Loucy (cell line): ENCODE measurements at regions not wholly inside any gene's neighbourhood (a gene's known extent, or its start where the extent isn't known, plus 50 kb on each side); places are given as distances from the start of the nearest gene placed in this dataset.
"Not testable (repeated sequence)": the region's sequence is repeated elsewhere in the genome, so short reads cannot be mapped to it uniquely, and the experiment has no call there.

Experiments
- H2AFZ ChIP-seq: fragments of 200-600 bp; sonication (generic); 2 replicates; pipeline ENCODE4 v1.6.0; 2016; ENCODE audit warnings: antibody characterized with exemption, mild to moderate bottlenecking, low read length, moderate library complexity
- H3F3A ChIP-seq: fragments of 200-600 bp; 2 replicates; pipeline ENCODE4 v1.6.0; 2016; ENCODE audit warnings: antibody characterized with exemption, low read depth, mild to moderate bottlenecking
- H3K27me3 ChIP-seq: fragments of 200-600 bp; sonication (generic); 2 replicates; pipeline ENCODE4 v1.6.1; 2014; ENCODE audit warnings: low read length, mild to moderate bottlenecking; ENCODE audit not compliant: insufficient read depth, poor library complexity, severe bottlenecking
- H3K36me3 ChIP-seq: fragments of 200-600 bp; sonication (generic); 2 replicates; pipeline ENCODE4 v1.6.1; 2016; ENCODE audit warnings: low read length; ENCODE audit not compliant: insufficient read depth
- H3K4me1 ChIP-seq: fragments of 200-600 bp; sonication (generic); 2 replicates; pipeline ENCODE4 v1.5.1; 2014; ENCODE audit warnings: low read length, mild to moderate bottlenecking; ENCODE audit not compliant: insufficient read depth, poor library complexity, severe bottlenecking
- H3K4me2 ChIP-seq: fragments of 200-600 bp; sonication (generic); 2 replicates; pipeline ENCODE4 v1.6.0; 2014; ENCODE audit warnings: antibody characterized with exemption, low read length, low read depth, mild to moderate bottlenecking; ENCODE audit not compliant: poor library complexity, severe bottlenecking
- H3K4me3 ChIP-seq: fragments of 200-600 bp; sonication (generic); 2 replicates; pipeline ENCODE4 v1.5.1; 2014; ENCODE audit warnings: low read length, mild to moderate bottlenecking, mixed read lengths; ENCODE audit not compliant: poor library complexity, severe bottlenecking
- H3K79me2 ChIP-seq: fragments of 200-600 bp; sonication (generic); 2 replicates; pipeline ENCODE4 v1.6.1; 2014; ENCODE audit warnings: low read length; ENCODE audit not compliant: insufficient read depth
- H3K9ac ChIP-seq: fragments of 200-600 bp; sonication (generic); 2 replicates; pipeline ENCODE4 v1.6.0; 2014; ENCODE audit warnings: mild to moderate bottlenecking, low read depth, low read length, moderate library complexity; ENCODE audit not compliant: poor library complexity, severe bottlenecking
- H3K9me2 ChIP-seq: fragments of 200-600 bp; sonication (generic); replicated peaks from 2 replicates; pipeline ENCODE4 v1.6.1; 2016; ENCODE audit warnings: low read depth, low read length, mixed read lengths
- H3K9me3 ChIP-seq: fragments of 200-600 bp; sonication (generic); 2 replicates; pipeline ENCODE4 v1.6.1; 2014; ENCODE audit warnings: mild to moderate bottlenecking, antibody characterized with exemption, low read length, low read depth; ENCODE audit not compliant: insufficient read depth
- H4K20me1 ChIP-seq: fragments of 200-600 bp; sonication (generic); 2 replicates; pipeline ENCODE4 v1.6.0; 2014; ENCODE audit warnings: antibody characterized with exemption, low read length, mild to moderate bottlenecking; ENCODE audit not compliant: insufficient read depth, poor library complexity, severe bottlenecking

DNA sequence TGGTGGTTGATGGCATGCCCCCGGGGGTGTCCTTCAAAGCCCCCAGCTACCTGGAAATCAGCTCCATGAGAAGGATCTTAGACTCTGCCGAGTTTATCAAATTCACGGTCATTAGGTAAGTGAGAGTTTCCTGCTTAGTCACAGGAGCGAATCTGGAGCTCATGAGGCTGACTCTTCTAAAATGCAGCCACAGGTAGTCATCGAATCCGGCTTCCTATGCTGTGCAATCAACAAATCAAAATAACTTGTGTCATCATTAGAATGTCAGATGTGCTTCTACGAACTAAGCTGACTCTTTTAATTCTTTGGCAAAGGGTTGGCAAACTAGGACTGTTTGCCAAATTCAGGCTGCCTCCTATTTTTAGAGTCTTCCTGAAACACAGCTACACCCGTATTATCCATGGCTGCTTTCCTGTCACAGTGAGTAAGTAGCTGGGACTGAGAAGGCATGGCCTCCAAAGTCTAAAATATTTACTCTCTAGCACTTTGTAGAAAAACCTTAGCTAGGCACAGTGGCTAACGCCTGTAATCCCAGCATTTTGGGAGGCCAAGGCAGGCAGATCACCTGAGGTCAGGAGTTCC lies 108.0 kb downstream of the NSUN5 start:
- H3K4me3 ChIP-seq, H3K9me2 ChIP-seq, H3K4me1 ChIP-seq, H3K79me2 ChIP-seq, H3F3A ChIP-seq, H3K36me3 ChIP-seq, H4K20me1 ChIP-seq, H2AFZ ChIP-seq, H3K9ac ChIP-seq, H3K4me2 ChIP-seq, H3K9me3 ChIP-seq, H3K27me3 ChIP-seq: not testable (repeated sequence)

DNA sequence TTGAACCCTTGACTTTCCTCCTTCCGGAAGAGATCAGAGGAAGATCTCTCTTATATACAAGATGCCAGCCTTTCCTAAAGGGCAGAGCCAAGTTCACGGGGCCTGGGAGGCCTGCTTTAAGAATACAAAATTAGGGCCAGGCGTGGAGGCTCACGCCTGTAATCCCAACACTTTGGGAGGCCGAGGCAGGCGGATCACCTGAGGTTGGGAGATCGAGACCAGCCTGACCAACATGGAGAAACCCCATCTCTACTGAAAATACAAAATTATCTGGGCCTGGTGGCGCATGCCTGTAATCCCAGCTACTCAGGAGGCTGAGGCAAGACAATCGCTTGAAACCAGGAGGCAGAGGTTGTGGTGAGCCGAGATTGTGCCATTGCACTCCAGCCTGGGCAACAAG lies 108.2 kb upstream of the SPDYE9 start:
- not testable (repeated sequence) for H3K4me2 ChIP-seq, H3K9me2 ChIP-seq, H4K20me1 ChIP-seq, H3K4me1 ChIP-seq, H3K36me3 ChIP-seq, H3K4me3 ChIP-seq, H3K9me3 ChIP-seq, H2AFZ ChIP-seq, H3K9ac ChIP-seq, H3K27me3 ChIP-seq, H3K79me2 ChIP-seq, H3F3A ChIP-seq

DNA sequence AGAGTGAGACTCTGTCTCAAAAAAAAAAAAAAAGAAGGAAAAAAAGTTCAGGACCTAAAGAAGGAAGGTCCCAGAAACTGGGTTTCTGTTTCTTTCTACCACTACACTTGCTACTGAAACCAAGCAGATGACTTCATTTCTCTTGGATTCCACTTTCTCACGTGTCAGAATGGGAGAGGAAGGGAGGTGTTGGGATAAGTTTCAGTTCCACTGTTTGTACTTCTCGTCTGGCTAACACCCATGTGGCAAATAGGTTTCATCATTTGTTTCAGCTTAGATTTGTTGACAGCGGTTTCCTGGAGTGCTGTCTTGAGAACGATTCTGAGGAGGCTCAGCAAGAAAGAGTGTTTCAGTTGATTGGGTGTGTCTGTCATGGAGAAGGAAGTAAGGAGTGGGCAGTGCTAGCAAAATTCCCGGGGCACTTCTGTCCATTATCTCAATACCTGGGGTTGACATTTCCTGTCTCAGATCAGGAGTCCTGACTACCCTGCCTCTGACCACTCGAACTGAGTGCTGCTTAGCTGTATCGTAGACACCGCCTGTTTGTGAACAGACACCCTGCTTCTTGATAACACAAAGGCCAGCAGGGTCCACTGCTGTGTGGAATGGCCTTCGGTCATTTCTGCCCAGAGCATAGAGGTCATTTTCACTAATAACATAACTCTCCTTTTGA lies 104.8 kb upstream of the SPDYE9 start:
- not testable (repeated sequence) for H3K36me3 ChIP-seq, H3K27me3 ChIP-seq, H4K20me1 ChIP-seq, H2AFZ ChIP-seq, H3K9me2 ChIP-seq, H3K4me3 ChIP-seq, H3K4me2 ChIP-seq, H3K4me1 ChIP-seq, H3K9ac ChIP-seq, H3K9me3 ChIP-seq, H3K79me2 ChIP-seq, H3F3A ChIP-seq

DNA sequence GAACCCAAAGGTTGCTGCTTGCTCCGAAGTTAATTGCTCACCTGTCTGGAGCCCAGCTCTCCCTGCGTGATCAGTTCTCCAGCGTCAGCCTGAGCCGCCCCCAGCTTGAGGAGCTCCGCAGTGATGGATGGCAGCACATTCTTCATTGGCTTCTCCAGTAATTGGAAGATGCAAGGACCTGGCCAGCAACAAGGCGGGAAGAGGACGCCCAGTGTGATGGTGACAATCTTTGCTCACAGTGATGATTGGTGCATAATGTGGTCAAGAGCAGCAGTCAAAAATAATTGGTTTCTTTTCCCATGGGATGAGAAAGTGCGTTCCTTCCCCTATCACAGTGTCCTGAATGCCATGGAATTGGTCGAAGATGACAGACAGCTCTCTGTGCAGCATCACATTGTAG lies 102.4 kb upstream of the SPDYE9 start:
- H4K20me1 ChIP-seq, H3K4me1 ChIP-seq, H2AFZ ChIP-seq, H3F3A ChIP-seq, H3K36me3 ChIP-seq, H3K9me2 ChIP-seq, H3K27me3 ChIP-seq, H3K79me2 ChIP-seq, H3K9me3 ChIP-seq, H3K9ac ChIP-seq, H3K4me3 ChIP-seq, H3K4me2 ChIP-seq: not testable (repeated sequence)

DNA sequence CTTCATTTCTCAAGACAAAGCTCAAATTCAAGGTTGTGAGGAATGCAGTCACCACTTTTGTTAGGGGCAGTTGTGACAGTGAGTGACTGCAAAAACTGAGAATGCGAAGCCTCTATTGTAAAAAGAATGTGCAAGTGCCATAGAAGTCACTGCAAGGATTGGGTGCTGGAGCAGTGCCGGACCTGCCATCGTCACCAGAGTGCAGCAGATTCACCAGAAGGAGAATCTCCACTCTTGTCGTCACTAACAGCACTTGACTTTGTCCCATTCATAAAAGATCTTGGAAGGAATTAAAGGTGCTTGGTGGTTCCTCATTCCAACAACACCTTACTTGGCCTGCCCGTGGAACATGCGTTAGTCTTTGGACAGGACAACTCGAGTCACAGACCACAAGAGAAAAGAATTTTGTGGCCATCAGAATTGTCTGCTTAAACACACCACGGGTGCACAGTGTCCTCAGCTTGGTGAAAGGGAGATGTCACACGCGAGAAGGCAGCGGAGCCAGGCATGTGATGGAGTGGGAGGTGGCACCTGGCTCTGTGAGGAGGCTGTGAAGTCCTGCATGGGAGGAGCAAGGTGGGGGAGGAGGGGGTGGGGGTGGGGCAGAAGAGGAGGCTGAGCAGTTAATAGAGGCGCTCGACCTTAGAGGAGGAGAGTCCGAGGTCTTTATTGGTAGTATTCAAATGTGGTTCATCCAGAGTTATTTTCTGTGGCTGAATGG lies 100.9 kb upstream of the SPDYE9 start:
- not testable (repeated sequence) for H2AFZ ChIP-seq, H3K4me2 ChIP-seq, H3K27me3 ChIP-seq, H4K20me1 ChIP-seq, H3K4me1 ChIP-seq, H3K79me2 ChIP-seq, H3K9me3 ChIP-seq, H3K9me2 ChIP-seq, H3K36me3 ChIP-seq, H3K4me3 ChIP-seq, H3F3A ChIP-seq, H3K9ac ChIP-seq

DNA sequence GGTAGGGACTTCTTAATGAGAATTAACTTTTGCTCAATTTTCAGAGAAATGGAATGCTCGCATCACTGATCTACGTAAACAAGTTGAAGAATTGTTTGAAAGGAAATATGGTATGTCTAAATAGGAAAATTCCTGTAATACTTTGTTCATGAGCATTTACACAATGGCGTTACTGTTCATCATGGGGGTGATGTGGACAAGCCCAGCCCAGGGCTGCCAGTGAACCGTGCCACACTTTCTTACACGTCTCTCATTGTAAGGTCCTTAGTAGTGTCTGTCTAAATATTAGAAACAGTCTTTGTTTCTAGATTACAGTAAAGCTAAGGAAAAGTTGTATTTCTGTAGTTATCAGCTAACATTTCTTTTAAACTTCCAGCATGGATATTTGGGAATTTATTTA lies 91.0 kb upstream of the SPDYE9 start:
- not testable (repeated sequence) for H3K27me3 ChIP-seq, H2AFZ ChIP-seq, H3K4me2 ChIP-seq, H3K36me3 ChIP-seq, H3F3A ChIP-seq, H3K4me3 ChIP-seq, H3K79me2 ChIP-seq, H3K4me1 ChIP-seq, H3K9ac ChIP-seq, H3K9me3 ChIP-seq, H4K20me1 ChIP-seq, H3K9me2 ChIP-seq

DNA sequence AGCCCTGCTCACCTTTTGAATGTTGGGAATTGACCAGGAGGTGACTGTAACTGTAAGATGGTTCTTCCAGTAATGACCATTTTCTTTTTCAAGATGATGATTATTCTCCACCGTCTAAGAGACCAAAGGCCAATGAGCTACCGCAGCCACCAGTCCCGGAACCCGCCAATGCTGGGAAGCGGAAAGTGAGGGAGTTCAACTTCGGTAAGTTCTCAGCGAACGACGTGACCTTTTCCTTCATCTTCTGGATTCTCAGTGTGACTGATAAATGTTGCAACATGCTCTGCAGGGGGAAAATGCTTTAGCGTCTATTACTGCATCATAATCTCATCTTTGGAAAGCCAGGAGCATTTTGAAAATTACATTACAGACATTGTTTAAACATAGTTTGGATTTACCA lies 89.5 kb upstream of the SPDYE9 start:
- not testable (repeated sequence) for H3K9me2 ChIP-seq, H3K27me3 ChIP-seq, H3K4me2 ChIP-seq, H3K4me1 ChIP-seq, H2AFZ ChIP-seq, H4K20me1 ChIP-seq, H3K79me2 ChIP-seq, H3F3A ChIP-seq, H3K9me3 ChIP-seq, H3K9ac ChIP-seq, H3K36me3 ChIP-seq, H3K4me3 ChIP-seq
